GM12891 (cell line): ENCODE measurements at regions not wholly inside any gene's neighbourhood (a gene's known extent, or its start where the extent isn't known, plus 50 kb on each side); places are given as distances from the start of the nearest gene placed in this dataset.

ENCODE experiments used
- POLR2A ChIP-seq: IDR thresholded peaks from 2 replicates; pipeline ENCODE4 v1.6.1; 2011; ENCODE audit warnings: low read depth, low read length, control low read depth
- TAF1 ChIP-seq: IDR thresholded peaks from 2 replicates; pipeline ENCODE4 v1.6.1; 2011; ENCODE audit warnings: low read depth, low read length, control low read depth

- TF ChIP-seq POLR2A = no peak
- TF ChIP-seq TAF1 = no peak
Observed at GRCh38 chr6:10332111-10332510, 82.8 kb downstream of the TFAP2A start.
